ENCODE measurements at regions not wholly inside any gene's neighbourhood (a gene's known extent, or its start where the extent isn't known, plus 50 kb on each side); places are given as distances from the start of the nearest gene placed in this dataset.

DNA sequence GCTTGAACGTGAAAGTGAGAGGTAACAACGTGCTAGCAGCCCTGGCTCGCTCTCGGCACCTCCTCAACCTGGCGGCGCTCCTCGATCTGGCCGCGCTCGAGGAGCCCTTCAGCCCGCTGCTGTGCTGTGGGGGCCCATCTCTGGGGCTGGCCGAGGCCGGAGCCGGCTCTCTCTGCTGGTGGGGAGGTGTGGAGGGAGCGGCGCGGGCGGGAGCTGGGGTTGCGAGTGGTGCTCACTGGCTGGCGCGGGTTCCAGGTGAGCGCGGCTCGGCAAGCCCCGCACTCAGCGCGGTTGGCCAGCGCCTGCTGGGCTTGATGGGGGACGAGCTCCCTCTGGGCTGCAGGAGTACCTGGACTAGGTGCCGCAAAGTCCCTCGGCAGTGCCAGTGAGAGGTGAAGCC, 52.5 kb upstream of the RPS6KA2 start:
- Histone ChIP-seq H3K4me3 (replicated peaks in 1 of 3; ENCODE audit: insufficient read depth in 1 of 3, low read depth in 2 of 3, low read length in 3 of 3) (no peak overlapping the region), H3K9me3 (ENCODE audit: low read length) (no peaks in the 10 kb centered on the region), H3K79me2 (ENCODE audit: insufficient read depth, low read length) (no peaks in the 10 kb centered on the region), H3K4me1 (ENCODE audit: insufficient read depth, low read length) (peaks cover 18% of the 10 kb centered on the region), H4K20me1 (ENCODE audit: insufficient read depth, low read length) (no peaks in the 10 kb centered on the region), H2AFZ (ENCODE audit: low read length) (no peak overlapping the region), H3K27me3 (ENCODE audit: control insufficient read depth in 1 of 2, insufficient read depth in 2 of 2, low read length in 2 of 2) (peaks cover 5 to 54% of the 10 kb centered on the region in 2 experiments), H3K36me3 (replicated peaks in 1 of 2; ENCODE audit: control insufficient read depth in 1 of 2, insufficient read depth in 2 of 2, low read length in 2 of 2) (no peaks in the 10 kb centered on the region), H3K27ac (ENCODE audit: extremely low read length, insufficient read depth, low read length) (no peak overlapping the region), H3K9ac (ENCODE audit: insufficient read depth, low read depth, low read length) (no peak overlapping the region), H3K4me2 (ENCODE audit: low read depth, low read length) (no peak overlapping the region)
- no TSS peak for BruUV-seq (replicated peaks)
- DNase-seq (ENCODE audit: low spot score) (no peak), ATAC-seq (no peak), FAIRE-seq (no peak)
- no peak for TF ChIP-seq KDM3A (CRISPR knock-in tag; IDR thresholded peaks at IDR 0.05; ENCODE audit: low read depth)
- no peak for TF ChIP-seq ZNF558 (CRISPR knock-in tag; IDR thresholded peaks at IDR 0.05; ENCODE audit: borderline replicate concordance)
- in situ Hi-C loops (cut with HindIII; ENCODE audit: extremely low pct_ligation_motif_present, low pct_unique_long_range_greater_than_20kb) (no loop called here), intact Hi-C loops (cut with micrococcal nuclease; ENCODE audit: unreplicated experiment) (no loop called here)
- ChIA-PET CTCF (ENCODE audit: low intra/inter-chr PET ratio, low total read pairs) (no interaction called here), POLR2A (no interaction called here)
- whole genome bisulfite sequencing (ENCODE audit: low lambda C conversion rate), result 90% methylated on average over 29 of the region's 31 CpGs

DNA sequence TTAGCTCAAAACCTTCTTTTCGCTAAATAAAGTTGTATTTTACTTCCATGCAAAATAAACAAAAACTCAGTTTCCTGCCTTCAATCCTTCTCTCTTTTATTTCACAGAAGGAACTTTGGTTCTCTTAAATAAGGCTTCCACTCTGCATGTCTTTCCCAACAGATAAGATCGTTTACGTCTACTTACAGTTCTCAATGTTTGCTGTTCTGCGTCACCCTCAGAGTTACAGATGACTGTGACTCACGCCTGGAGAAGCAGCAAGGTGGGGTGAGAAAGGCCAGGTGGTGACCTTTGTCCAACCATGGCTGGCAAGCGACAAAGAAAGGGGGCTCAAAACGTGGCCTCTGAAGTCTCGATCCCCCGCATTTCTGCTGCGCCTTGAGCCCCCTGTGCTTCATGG, 51.4 kb upstream of the RPS6KA2 start:
- Histone ChIP-seq H2AFZ (ENCODE audit: low read length) (no peak overlapping the region), H3K9me3 (ENCODE audit: low read length) (no peaks in the 10 kb centered on the region), H3K79me2 (ENCODE audit: insufficient read depth, low read length) (no peaks in the 10 kb centered on the region), H4K20me1 (ENCODE audit: insufficient read depth, low read length) (no peaks in the 10 kb centered on the region), H3K4me1 (ENCODE audit: insufficient read depth, low read length) (peaks cover 18% of the 10 kb centered on the region), H3K4me2 (ENCODE audit: low read depth, low read length) (no peak overlapping the region), H3K27me3 (ENCODE audit: control insufficient read depth in 1 of 2, insufficient read depth in 2 of 2, low read length in 2 of 2) (peaks cover 6 to 54% of the 10 kb centered on the region in 2 experiments), H3K4me3 (replicated peaks in 1 of 3; ENCODE audit: insufficient read depth in 1 of 3, low read depth in 2 of 3, low read length in 3 of 3) (no peak overlapping the region), H3K9ac (ENCODE audit: insufficient read depth, low read depth, low read length) (no peak overlapping the region), H3K27ac (ENCODE audit: extremely low read length, insufficient read depth, low read length) (no peak overlapping the region), H3K36me3 (replicated peaks in 1 of 2; ENCODE audit: control insufficient read depth in 1 of 2, insufficient read depth in 2 of 2, low read length in 2 of 2) (no peaks in the 10 kb centered on the region)
- FAIRE-seq, result no peak
- in situ Hi-C loops (cut with HindIII; ENCODE audit: extremely low pct_ligation_motif_present, low pct_unique_long_range_greater_than_20kb) (no loop called here), intact Hi-C loops (cut with micrococcal nuclease; ENCODE audit: unreplicated experiment) (no loop called here)
- 24% methylated on average over 10 of the region's 10 CpGs for WGBS (ENCODE audit: low lambda C conversion rate)
- ChIA-PET CTCF (ENCODE audit: low intra/inter-chr PET ratio, low total read pairs) (no interaction called here), POLR2A (no interaction called here)
- ATAC-seq, result peak; percentile 42; the same call in 2 of the 3 replicates
- no TSS peak for BruUV-seq (replicated peaks)
- peak; percentile 68 for DNase-seq (ENCODE audit: low spot score)
- TF ChIP-seq, protein P1, sequence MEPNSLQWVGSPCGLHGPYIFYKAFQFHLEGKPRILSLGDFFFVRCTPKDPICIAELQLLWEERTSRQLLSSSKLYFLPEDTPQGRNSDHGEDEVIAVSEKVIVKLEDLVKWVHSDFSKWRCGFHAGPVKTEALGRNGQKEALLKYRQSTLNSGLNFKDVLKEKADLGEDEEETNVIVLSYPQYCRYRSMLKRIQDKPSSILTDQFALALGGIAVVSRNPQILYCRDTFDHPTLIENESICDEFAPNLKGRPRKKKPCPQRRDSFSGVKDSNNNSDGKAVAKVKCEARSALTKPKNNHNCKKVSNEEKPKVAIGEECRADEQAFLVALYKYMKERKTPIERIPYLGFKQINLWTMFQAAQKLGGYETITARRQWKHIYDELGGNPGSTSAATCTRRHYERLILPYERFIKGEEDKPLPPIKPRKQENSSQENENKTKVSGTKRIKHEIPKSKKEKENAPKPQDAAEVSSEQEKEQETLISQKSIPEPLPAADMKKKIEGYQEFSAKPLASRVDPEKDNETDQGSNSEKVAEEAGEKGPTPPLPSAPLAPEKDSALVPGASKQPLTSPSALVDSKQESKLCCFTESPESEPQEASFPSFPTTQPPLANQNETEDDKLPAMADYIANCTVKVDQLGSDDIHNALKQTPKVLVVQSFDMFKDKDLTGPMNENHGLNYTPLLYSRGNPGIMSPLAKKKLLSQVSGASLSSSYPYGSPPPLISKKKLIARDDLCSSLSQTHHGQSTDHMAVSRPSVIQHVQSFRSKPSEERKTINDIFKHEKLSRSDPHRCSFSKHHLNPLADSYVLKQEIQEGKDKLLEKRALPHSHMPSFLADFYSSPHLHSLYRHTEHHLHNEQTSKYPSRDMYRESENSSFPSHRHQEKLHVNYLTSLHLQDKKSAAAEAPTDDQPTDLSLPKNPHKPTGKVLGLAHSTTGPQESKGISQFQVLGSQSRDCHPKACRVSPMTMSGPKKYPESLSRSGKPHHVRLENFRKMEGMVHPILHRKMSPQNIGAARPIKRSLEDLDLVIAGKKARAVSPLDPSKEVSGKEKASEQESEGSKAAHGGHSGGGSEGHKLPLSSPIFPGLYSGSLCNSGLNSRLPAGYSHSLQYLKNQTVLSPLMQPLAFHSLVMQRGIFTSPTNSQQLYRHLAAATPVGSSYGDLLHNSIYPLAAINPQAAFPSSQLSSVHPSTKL (CRISPR knock-in tag; IDR thresholded peaks at IDR 0.05), result peak; percentile 22; the same call in 1 of the 2 replicates
- TF ChIP-seq, protein P2, sequence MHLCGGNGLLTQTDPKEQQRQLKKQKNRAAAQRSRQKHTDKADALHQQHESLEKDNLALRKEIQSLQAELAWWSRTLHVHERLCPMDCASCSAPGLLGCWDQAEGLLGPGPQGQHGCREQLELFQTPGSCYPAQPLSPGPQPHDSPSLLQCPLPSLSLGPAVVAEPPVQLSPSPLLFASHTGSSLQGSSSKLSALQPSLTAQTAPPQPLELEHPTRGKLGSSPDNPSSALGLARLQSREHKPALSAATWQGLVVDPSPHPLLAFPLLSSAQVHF (CRISPR knock-in tag; IDR thresholded peaks at IDR 0.05), result no peak
- TF ChIP-seq JUNB (CRISPR knock-in tag; IDR thresholded peaks at IDR 0.05; ENCODE audit: borderline replicate concordance), result 0 out of 2 replicates have a peak, but pooled peaks have one; percentile 32
- 0 out of 2 replicates have a peak, but pooled peaks have one; percentile 38 for TF ChIP-seq KDM2A (CRISPR knock-in tag; IDR thresholded peaks at IDR 0.05; ENCODE audit: borderline replicate concordance, low read depth)
- 0 out of 2 replicates have a peak, but pooled peaks have one; percentile 38 for TF ChIP-seq JUN (CRISPR knock-in tag; IDR thresholded peaks at IDR 0.05)
- 0 out of 2 replicates have a peak, but pooled peaks have one; percentile 19 for TF ChIP-seq THAP11 (CRISPR knock-in tag; IDR thresholded peaks at IDR 0.05)
- TF ChIP-seq, protein P3, sequence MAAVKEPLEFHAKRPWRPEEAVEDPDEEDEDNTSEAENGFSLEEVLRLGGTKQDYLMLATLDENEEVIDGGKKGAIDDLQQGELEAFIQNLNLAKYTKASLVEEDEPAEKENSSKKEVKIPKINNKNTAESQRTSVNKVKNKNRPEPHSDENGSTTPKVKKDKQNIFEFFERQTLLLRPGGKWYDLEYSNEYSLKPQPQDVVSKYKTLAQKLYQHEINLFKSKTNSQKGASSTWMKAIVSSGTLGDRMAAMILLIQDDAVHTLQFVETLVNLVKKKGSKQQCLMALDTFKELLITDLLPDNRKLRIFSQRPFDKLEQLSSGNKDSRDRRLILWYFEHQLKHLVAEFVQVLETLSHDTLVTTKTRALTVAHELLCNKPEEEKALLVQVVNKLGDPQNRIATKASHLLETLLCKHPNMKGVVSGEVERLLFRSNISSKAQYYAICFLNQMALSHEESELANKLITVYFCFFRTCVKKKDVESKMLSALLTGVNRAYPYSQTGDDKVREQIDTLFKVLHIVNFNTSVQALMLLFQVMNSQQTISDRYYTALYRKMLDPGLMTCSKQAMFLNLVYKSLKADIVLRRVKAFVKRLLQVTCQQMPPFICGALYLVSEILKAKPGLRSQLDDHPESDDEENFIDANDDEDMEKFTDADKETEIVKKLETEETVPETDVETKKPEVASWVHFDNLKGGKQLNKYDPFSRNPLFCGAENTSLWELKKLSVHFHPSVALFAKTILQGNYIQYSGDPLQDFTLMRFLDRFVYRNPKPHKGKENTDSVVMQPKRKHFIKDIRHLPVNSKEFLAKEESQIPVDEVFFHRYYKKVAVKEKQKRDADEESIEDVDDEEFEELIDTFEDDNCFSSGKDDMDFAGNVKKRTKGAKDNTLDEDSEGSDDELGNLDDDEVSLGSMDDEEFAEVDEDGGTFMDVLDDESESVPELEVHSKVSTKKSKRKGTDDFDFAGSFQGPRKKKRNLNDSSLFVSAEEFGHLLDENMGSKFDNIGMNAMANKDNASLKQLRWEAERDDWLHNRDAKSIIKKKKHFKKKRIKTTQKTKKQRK (IDR thresholded peaks at IDR 0.05; ENCODE audit: low read length), result no peak
- no peak for TF ChIP-seq ZNF883 (CRISPR knock-in tag; IDR thresholded peaks at IDR 0.05; ENCODE audit: not compliant biosample characterization)
- TF ChIP-seq FOSL2 (CRISPR knock-in tag; IDR thresholded peaks at IDR 0.05), result peak; percentile 95

All from HepG2 (cell line).